ENCODE measurements at regions not wholly inside any gene's neighbourhood (a gene's known extent, or its start where the extent isn't known, plus 50 kb on each side); places are given as distances from the start of the nearest gene placed in this dataset.
"Not testable (repeated sequence)": the region's sequence is repeated elsewhere in the genome, so short reads cannot be mapped to it uniquely, and the experiment has no call there.

GRCh38 chr7:122248472-122248871 is 56.1 kb downstream of the FEZF1 start:
- Histone ChIP-seq H3K27ac (replicated peaks in 1 of 4) (no peak overlapping the region), H3K27me3 (no peaks in the 10 kb centered on the region), H3K4me3 (no peak overlapping the region), H3K4me1 (no peaks in the 10 kb centered on the region), H3K36me3 (no peaks in the 10 kb centered on the region), H3K9me3 (no peaks in the 10 kb centered on the region)
- intact Hi-C loops (cut with DNase I) = no loop called here
- WGBS = 74% methylated on average over 2 of the region's 2 CpGs
- no peak for TF ChIP-seq POLR2A (IDR thresholded peaks at IDR 0.05; ENCODE audit: low read depth)
- TF ChIP-seq EP300 (IDR thresholded peaks at IDR 0.05) = no peak
- no peak for TF ChIP-seq POLR2AphosphoS5 (IDR thresholded peaks at IDR 0.05)
- no peak for TF ChIP-seq CTCF (IDR thresholded peaks at IDR 0.05)
- DNase-seq (ENCODE audit: extremely low spot score) = no peak

DNA sequence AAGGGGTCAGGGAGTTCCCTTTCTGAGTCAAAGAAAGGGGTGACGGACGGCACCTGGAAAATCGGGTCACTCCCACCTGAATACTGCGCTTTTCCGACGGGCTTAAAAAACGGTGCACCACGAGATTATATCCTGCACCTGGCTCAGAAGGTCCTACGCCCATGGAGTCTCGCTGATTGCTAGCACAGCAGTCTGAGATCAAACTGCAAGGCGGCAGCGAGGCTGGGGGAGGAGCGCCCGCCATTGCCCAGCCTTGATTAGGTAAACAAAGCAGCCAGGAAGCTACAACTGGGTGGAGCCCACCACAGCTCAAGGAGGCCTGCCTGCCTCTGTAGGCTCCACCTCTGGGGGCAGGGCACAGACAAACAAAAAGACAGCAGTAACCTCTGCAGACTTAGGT is 65.8 kb downstream of the FEZF1 start:
- H3K27ac ChIP-seq (replicated peaks in 1 of 4); DNase-seq (ENCODE audit: extremely low spot score); H3K36me3 ChIP-seq; H3K4me1 ChIP-seq; H3K27me3 ChIP-seq; intact Hi-C loops (cut with DNase I); H3K4me3 ChIP-seq; H3K9me3 ChIP-seq: not testable (repeated sequence)
- 82% methylated on average over 9 of the region's 14 CpGs for WGBS

- H3K27ac ChIP-seq (replicated peaks in 1 of 4); H3K4me1 ChIP-seq; intact Hi-C loops (cut with DNase I); DNase-seq (ENCODE audit: extremely low spot score); H3K4me3 ChIP-seq; H3K36me3 ChIP-seq; H3K9me3 ChIP-seq; H3K27me3 ChIP-seq: not testable (repeated sequence)
- WGBS = 93% methylated on average over 10 of the region's 13 CpGs
Measured at GRCh38 chr7:122238297-122238696, 66.3 kb downstream of the FEZF1 start.

- intact Hi-C loops (cut with DNase I) = no loop called here
- Histone ChIP-seq H3K27me3 (no peaks in the 10 kb centered on the region), H3K4me3 (no peak overlapping the region), H3K27ac (replicated peaks in 1 of 4) (no peak overlapping the region), H3K36me3 (no peaks in the 10 kb centered on the region), H3K9me3 (no peaks in the 10 kb centered on the region), H3K4me1 (no peaks in the 10 kb centered on the region)
- 72% methylated on average over 3 of the region's 3 CpGs for WGBS
- TF ChIP-seq POLR2A (IDR thresholded peaks at IDR 0.05; ENCODE audit: low read depth) (no peak), EP300 (IDR thresholded peaks at IDR 0.05) (no peak), POLR2AphosphoS5 (IDR thresholded peaks at IDR 0.05) (no peak), CTCF (IDR thresholded peaks at IDR 0.05) (no peak)
- no peak for DNase-seq (ENCODE audit: extremely low spot score)
Measured at GRCh38 chr7:122225874-122226273, 78.7 kb downstream of the FEZF1 start.

- no peak overlapping the region for H3K4me3 ChIP-seq
Measured at GRCh38 chr7:122219253-122219865, 75.3 kb upstream of the AASS start.

More at GRCh38 chr7:122219253-122219865, 75.3 kb upstream of the AASS start:
- DNase-seq (ENCODE audit: extremely low spot score) = no peak
- TF ChIP-seq POLR2AphosphoS5 (IDR thresholded peaks at IDR 0.05) (no peak), EP300 (IDR thresholded peaks at IDR 0.05) (no peak), POLR2A (IDR thresholded peaks at IDR 0.05; ENCODE audit: low read depth) (no peak), CTCF (IDR thresholded peaks at IDR 0.05) (peak; percentile 57 to 60 (median 57))
- Histone ChIP-seq H3K27me3 (no peaks in the 10 kb centered on the region), H3K4me1 (no peaks in the 10 kb centered on the region), H3K36me3 (no peaks in the 10 kb centered on the region), H3K9me3 (no peaks in the 10 kb centered on the region), H3K27ac (replicated peaks in 1 of 4) (no peak overlapping the region)
- intact Hi-C loops (cut with DNase I) = loop anchor here (10.0 kb wide), 1 partner anchor 305 kb away; no protein-coding TSS in a partner anchor
